Neural cell (in vitro differentiated cells): ENCODE measurements at regions not wholly inside any gene's neighbourhood (a gene's known extent, or its start where the extent isn't known, plus 50 kb on each side); places are given as distances from the start of the nearest gene placed in this dataset.

Source experiments
- H2AFZ ChIP-seq: fragments of 200-600, 300-800 bp; sonication (generic), shearing (Covaris generic); 2 replicates; pipeline ENCODE4 v1.6.0; 2014; ENCODE audit warnings: low read depth, mild to moderate bottlenecking, antibody characterized with exemption, low read length, moderate library complexity
- H3F3A ChIP-seq: fragments of 200-600 bp; shearing (Covaris generic); 2 replicates; pipeline ENCODE4 v1.6.1; 2016; ENCODE audit warnings: mild to moderate bottlenecking, moderate library complexity, mixed read lengths, antibody characterized with exemption, low read length; ENCODE audit not compliant: insufficient read depth, poor library complexity, severe bottlenecking
- H3K27ac ChIP-seq: fragments of 200-600, 300-800 bp; sonication (generic), shearing (Covaris generic); 2 replicates; pipeline ENCODE4 v1.5.1; 2014; ENCODE audit warnings: mild to moderate bottlenecking, low read length, moderate library complexity
- H3K27me3 ChIP-seq: fragments of 300-800, 200-600 bp; sonication (generic), shearing (Covaris generic); 2 replicates; pipeline ENCODE4 v1.6.0; 2014; ENCODE audit warnings: mild to moderate bottlenecking, low read depth, low read length, moderate library complexity; ENCODE audit not compliant: insufficient read depth
- H3K36me3 ChIP-seq: fragments of 300-800, 200-600 bp; sonication (generic), shearing (Covaris generic); 2 replicates; pipeline ENCODE4 v1.5.1; 2014; ENCODE audit warnings: mild to moderate bottlenecking, antibody characterized with exemption, low read length, moderate library complexity; ENCODE audit not compliant: insufficient read depth
- H3K4me2 ChIP-seq: fragments of 300-800, 200-600 bp; sonication (generic), shearing (Covaris generic); 2 replicates; pipeline ENCODE4 v1.6.0; 2014; ENCODE audit warnings: mild to moderate bottlenecking, low read length
- H3K4me3 ChIP-seq: fragments of 300-800, 200-600 bp; sonication (generic), shearing (Covaris generic); 2 replicates; pipeline ENCODE4 v1.5.1; 2014; ENCODE audit warnings: mild to moderate bottlenecking, low read length, moderate library complexity
- H3K79me2 ChIP-seq: fragments of 200-600 bp; shearing (Covaris generic); replicated peaks from 2 replicates; pipeline ENCODE4 v1.6.0; 2014; ENCODE audit warnings: mild to moderate bottlenecking, low read length, moderate library complexity; ENCODE audit not compliant: insufficient read depth
- H3K9ac ChIP-seq: fragments of 300-800, 200-600 bp; sonication (generic), shearing (Covaris generic); 2 replicates; pipeline ENCODE4 v1.6.1; 2016; ENCODE audit warnings: mild to moderate bottlenecking, low read length, mixed read lengths
- H3K9me2 ChIP-seq: fragments of 200-600 bp; shearing (Covaris generic); 2 replicates; pipeline ENCODE4 v1.6.1; 2016; ENCODE audit warnings: mild to moderate bottlenecking, low read length, mixed read lengths; ENCODE audit not compliant: insufficient read depth
- H3K9me3 ChIP-seq: fragments of 200-600, 300-800 bp; sonication (generic), shearing (Covaris generic); 2 replicates; pipeline ENCODE4 v1.6.1; 2016; ENCODE audit warnings: mild to moderate bottlenecking, mixed run types, low read length, moderate library complexity, mixed read lengths
- H4K20me1 ChIP-seq: fragments of 200-600 bp; shearing (Covaris generic); 2 replicates; pipeline ENCODE4 v1.6.1; 2016; ENCODE audit warnings: mild to moderate bottlenecking, mixed run types; ENCODE audit not compliant: insufficient read depth
- CTCF ChIP-seq: fragments of 450-650 bp; IDR thresholded peaks from 2 replicates; pipeline ENCODE4 v1.5.1; 2014; ENCODE audit warnings: antibody characterized with exemption, mild to moderate bottlenecking, moderate library complexity; ENCODE audit not compliant: poor library complexity, severe bottlenecking
- EP300 ChIP-seq: fragments of 450-650 bp; conservative IDR thresholded peaks from 2 replicates; pipeline ENCODE4 v1.6.1; 2014; ENCODE audit warnings: antibody characterized with exemption, mild to moderate bottlenecking, moderate library complexity; ENCODE audit not compliant: poor library complexity, severe bottlenecking
- EZH2 ChIP-seq: fragments of 200-600, 300-800 bp; shearing (Covaris generic), sonication (generic); IDR thresholded peaks from 2 replicates; pipeline ENCODE4 v1.6.1; 2014; ENCODE audit warnings: antibody characterized with exemption, low read length, borderline replicate concordance, mild to moderate bottlenecking; ENCODE audit not compliant: insufficient read depth, poor library complexity, severe bottlenecking
- MXI1 ChIP-seq: fragments of 450-650 bp; conservative IDR thresholded peaks from 2 replicates; pipeline ENCODE4 v1.6.1; 2014; ENCODE audit warnings: antibody characterized with exemption, mild to moderate bottlenecking; ENCODE audit not compliant: poor library complexity, severe bottlenecking
- POLR2AphosphoS5 ChIP-seq: IDR thresholded peaks from 2 replicates; pipeline ENCODE4 v1.6.1; 2012
- RAD21 ChIP-seq: fragments of 450-650 bp; conservative IDR thresholded peaks from 2 replicates; pipeline ENCODE4 v1.6.1; 2014; ENCODE audit warnings: antibody characterized with exemption, mild to moderate bottlenecking, moderate library complexity
- REST ChIP-seq: IDR thresholded peaks from 2 replicates; pipeline ENCODE4 v1.6.1; 2012; ENCODE audit warnings: borderline replicate concordance
- SMC3 ChIP-seq: fragments of 450-650 bp; conservative IDR thresholded peaks from 2 replicates; pipeline ENCODE4 v1.6.1; 2014; ENCODE audit warnings: antibody characterized with exemption, mild to moderate bottlenecking, moderate library complexity; ENCODE audit not compliant: poor library complexity
- TAF1 ChIP-seq: IDR thresholded peaks from 2 replicates; pipeline ENCODE4 v1.6.1; 2012; ENCODE audit warnings: low read depth

- no peak for TF ChIP-seq CTCF
- no peak for TF ChIP-seq POLR2AphosphoS5
- TF ChIP-seq RAD21, result no peak
- TF ChIP-seq TAF1, result no peak
- TF ChIP-seq MXI1, result no peak
- TF ChIP-seq EP300, result no peak
- no peak for TF ChIP-seq EZH2
- TF ChIP-seq REST, result no peak
- no peak for TF ChIP-seq SMC3
- Histone ChIP-seq H3K79me2 (no peaks in the 10 kb centered on the region), H3K9ac (no peak overlapping the region), H2AFZ (no peak overlapping the region), H3K4me2 (no peak overlapping the region), H4K20me1 (no peaks in the 10 kb centered on the region), H3K9me2 (no peaks in the 10 kb centered on the region), H3K27me3 (no peaks in the 10 kb centered on the region), H3F3A (no peaks in the 10 kb centered on the region), H3K36me3 (no peaks in the 10 kb centered on the region), H3K9me3 (no peaks in the 10 kb centered on the region), H3K4me3 (no peak overlapping the region), H3K27ac (no peak overlapping the region)
These were observed 924.7 kb downstream of the SUCLG1 start for GRCh38 chr2:83534416-83534815.

- Histone ChIP-seq H3K4me2 (no peak overlapping the region), H3K36me3 (no peaks in the 10 kb centered on the region), H3F3A (no peaks in the 10 kb centered on the region), H3K79me2 (no peaks in the 10 kb centered on the region), H3K27ac (no peak overlapping the region), H3K27me3 (no peaks in the 10 kb centered on the region), H4K20me1 (no peaks in the 10 kb centered on the region), H3K9ac (no peak overlapping the region), H3K9me3 (no peaks in the 10 kb centered on the region), H3K9me2 (no peaks in the 10 kb centered on the region), H3K4me3 (no peak overlapping the region), H2AFZ (no peak overlapping the region)
- no peak for TF ChIP-seq CTCF
- TF ChIP-seq EZH2, result no peak
- TF ChIP-seq POLR2AphosphoS5, result no peak
- TF ChIP-seq TAF1, result no peak
- TF ChIP-seq MXI1, result no peak
- TF ChIP-seq SMC3, result no peak
- no peak for TF ChIP-seq REST
- TF ChIP-seq EP300, result no peak
- no peak for TF ChIP-seq RAD21
These were observed 927.8 kb downstream of the SUCLG1 start for GRCh38 chr2:83531206-83531826.
